GM18507 (cell line): ENCODE measurements at regions not wholly inside any gene's neighbourhood (a gene's known extent, or its start where the extent isn't known, plus 50 kb on each side); places are given as distances from the start of the nearest gene placed in this dataset.
A peak's percentile ranks its signal among the peaks of the same experiment; 100 is the strongest.

Experiments
- DNase-seq: peaks from one replicate; pipeline ENCODE4 v3.0.0; 2011; ENCODE audit warnings: low read depth; ENCODE audit not compliant: insufficient read length; ENCODE audit errors: extremely low spot score
- FAIRE-seq: peaks from 2 replicates; lab custom pipeline; 2011; peaks lifted over from hg19 to GRCh38; lab: Jason Lieb, UNC

GRCh38 chr3:157572559-157573270 is 69.5 kb upstream of the VEPH1 start:
- FAIRE-seq (peak; percentile 81), DNase-seq (no peak)

DNA sequence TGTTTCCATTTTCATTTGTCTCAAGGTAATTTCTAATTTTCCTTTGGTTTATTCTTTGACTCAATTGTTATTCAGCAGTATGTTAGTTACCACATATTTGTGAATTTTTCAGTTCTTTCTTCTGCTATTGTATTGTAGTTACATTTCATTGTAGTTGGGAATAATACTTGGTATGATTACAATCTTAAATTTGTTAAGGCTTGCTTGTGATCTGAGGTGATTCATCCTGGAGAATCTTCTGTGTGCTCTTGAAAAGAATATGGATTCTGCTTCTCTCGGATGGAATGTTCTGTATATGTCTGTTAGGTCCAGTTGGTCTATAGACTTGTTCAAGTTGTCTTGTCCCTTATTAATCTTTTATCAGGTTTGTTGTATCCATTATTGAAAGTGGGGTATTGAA is 63.4 kb upstream of the VEPH1 start:
- no peak for DNase-seq

GRCh38 chr3:157559401-157559800 is 56.2 kb upstream of the VEPH1 start:
- no peak for DNase-seq
- FAIRE-seq: no peak

More for the DNA sequence above, 63.4 kb upstream of the VEPH1 start:
- FAIRE-seq: no peak
